ENCODE measurements at regions not wholly inside any gene's neighbourhood (a gene's known extent, or its start where the extent isn't known, plus 50 kb on each side); places are given as distances from the start of the nearest gene placed in this dataset.

- in situ Hi-C loops (cut with MboI; ENCODE audit: low sequenced_read_pairs): no loop called here
Measured at GRCh38 chr14:58833634-58834378, 196.0 kb downstream of the DACT1 start.

GRCh38 chr14:58836303-58836974 is 198.7 kb downstream of the DACT1 start:
- in situ Hi-C loops (cut with MboI; ENCODE audit: low sequenced_read_pairs): no loop called here

- in situ Hi-C loops (cut with MboI; ENCODE audit: low sequenced_read_pairs): no loop called here
Measured at GRCh38 chr14:58839233-58839632, 201.5 kb downstream of the DACT1 start.

GRCh38 chr14:58844544-58844943 is 206.8 kb downstream of the DACT1 start:
- in situ Hi-C loops (cut with MboI; ENCODE audit: low sequenced_read_pairs): no loop called here

- in situ Hi-C loops (cut with MboI; ENCODE audit: low sequenced_read_pairs): no loop called here
Measured at GRCh38 chr14:58846682-58847465, 209.1 kb downstream of the DACT1 start.

GRCh38 chr14:58848365-58848764 is 210.6 kb downstream of the DACT1 start:
- in situ Hi-C loops (cut with MboI; ENCODE audit: low sequenced_read_pairs): no loop called here

- in situ Hi-C loops (cut with MboI; ENCODE audit: low sequenced_read_pairs): no loop called here
Measured at GRCh38 chr14:58849601-58850000, 211.8 kb downstream of the DACT1 start.

- in situ Hi-C loops (cut with MboI; ENCODE audit: low sequenced_read_pairs): no loop called here
Measured at GRCh38 chr14:58850011-58850410, 212.2 kb downstream of the DACT1 start.

- in situ Hi-C loops (cut with MboI; ENCODE audit: low sequenced_read_pairs): no loop called here
Measured at GRCh38 chr14:58861586-58861985, 223.8 kb downstream of the DACT1 start.

- in situ Hi-C loops (cut with MboI; ENCODE audit: low sequenced_read_pairs): no loop called here
Measured at GRCh38 chr14:58862416-58863160, 224.8 kb downstream of the DACT1 start.

GRCh38 chr14:58863661-58864345 is 226.0 kb downstream of the DACT1 start:
- in situ Hi-C loops (cut with MboI; ENCODE audit: low sequenced_read_pairs): no loop called here

- in situ Hi-C loops (cut with MboI; ENCODE audit: low sequenced_read_pairs): no loop called here
Measured at GRCh38 chr14:58864751-58865513, 227.2 kb downstream of the DACT1 start.

GRCh38 chr14:58865514-58866281 is 227.9 kb downstream of the DACT1 start:
- in situ Hi-C loops (cut with MboI; ENCODE audit: low sequenced_read_pairs): no loop called here

GRCh38 chr14:58866391-58866790 is 228.6 kb downstream of the DACT1 start:
- in situ Hi-C loops (cut with MboI; ENCODE audit: low sequenced_read_pairs): no loop called here

GRCh38 chr14:58870961-58871360 is 233.2 kb downstream of the DACT1 start:
- in situ Hi-C loops (cut with MboI; ENCODE audit: low sequenced_read_pairs): no loop called here

- in situ Hi-C loops (cut with MboI; ENCODE audit: low sequenced_read_pairs): no loop called here
Measured at GRCh38 chr14:58871573-58871972, 233.8 kb downstream of the DACT1 start.

GRCh38 chr14:58872061-58872460 is 234.3 kb downstream of the DACT1 start:
- in situ Hi-C loops (cut with MboI; ENCODE audit: low sequenced_read_pairs): no loop called here

GRCh38 chr14:58873228-58873953 is 235.6 kb downstream of the DACT1 start:
- in situ Hi-C loops (cut with MboI; ENCODE audit: low sequenced_read_pairs): no loop called here

Measured in HL-60/S4 treated with phorbol 12-myristate 13-acetate at 8.2 ng/mL for 4 days and 3 days (cell line).